Right lung (tissue), 2 donors: ENCODE measurements at regions not wholly inside any gene's neighbourhood (a gene's known extent, or its start where the extent isn't known, plus 50 kb on each side); places are given as distances from the start of the nearest gene placed in this dataset.
"Not testable (repeated sequence)": the region's sequence is repeated elsewhere in the genome, so short reads cannot be mapped to it uniquely, and the experiment has no call there.

Source experiments
- DNase-seq, 2 donors: peaks; one replicate each; pipeline ENCODE4 v3.0.0-alpha.2; 2013

GRCh38 chrX:123084797-123085196, 99.3 kb upstream of the GRIA3 start:
- DNase-seq: no peak

DNA sequence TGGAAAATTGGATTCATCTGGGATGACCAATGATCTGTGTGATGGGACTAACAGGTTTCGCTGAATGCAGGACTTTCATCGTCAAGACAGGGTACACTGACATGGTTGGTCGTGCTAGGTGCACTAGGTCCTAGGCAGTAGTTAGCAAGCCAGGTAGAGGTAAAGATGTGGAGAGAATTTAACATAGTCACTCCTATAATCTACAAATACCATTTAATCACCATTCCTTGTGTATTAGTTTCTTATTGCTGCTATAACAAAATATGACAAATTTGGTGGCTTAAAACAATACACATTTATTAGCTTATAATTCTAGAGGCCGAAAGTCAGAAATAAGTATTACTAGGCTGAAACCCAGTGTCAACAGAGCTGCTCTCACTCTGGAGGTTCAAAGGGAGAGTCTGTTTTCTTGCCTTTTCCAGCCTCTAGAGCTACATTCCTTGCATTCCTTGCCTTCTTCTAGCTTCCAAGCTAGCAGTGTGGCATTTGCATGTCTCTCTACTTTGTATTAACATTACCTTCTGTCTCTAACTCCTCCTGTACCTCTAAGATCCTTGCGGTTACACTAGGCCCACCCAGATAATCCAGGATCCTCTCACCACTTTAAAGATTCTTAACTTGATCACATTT, 98.7 kb upstream of the GRIA3 start:
- no peak for DNase-seq

- DNase-seq: no peak
Measured at GRCh38 chrX:123086768-123087167, 97.3 kb upstream of the GRIA3 start.

GRCh38 chrX:123087326-123087725, 96.8 kb upstream of the GRIA3 start:
- DNase-seq: no peak

- DNase-seq: no peak
Measured at GRCh38 chrX:123088331-123088730, 95.7 kb upstream of the GRIA3 start.

GRCh38 chrX:123088930-123089329, 95.1 kb upstream of the GRIA3 start:
- DNase-seq: no peak

DNA sequence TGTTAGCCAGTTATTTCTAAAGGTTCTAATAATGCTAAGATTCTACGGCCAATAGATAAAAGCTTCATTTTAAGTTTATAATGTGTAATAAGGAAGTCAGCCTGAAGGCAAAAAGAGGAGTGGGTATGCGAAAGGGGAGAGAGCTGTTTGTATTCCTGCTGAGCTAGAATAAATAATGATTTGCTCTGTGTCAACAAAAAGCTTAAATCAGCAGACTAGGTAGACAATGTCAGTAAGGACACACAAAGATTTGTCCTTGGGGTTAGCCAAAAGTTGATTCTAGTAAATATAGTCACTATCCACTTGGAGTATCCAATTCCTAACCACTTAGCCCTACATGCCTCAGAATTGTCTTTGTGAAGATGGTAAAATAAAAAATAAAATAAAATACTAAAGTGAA, 90.3 kb upstream of the GRIA3 start:
- DNase-seq: no peak

DNA sequence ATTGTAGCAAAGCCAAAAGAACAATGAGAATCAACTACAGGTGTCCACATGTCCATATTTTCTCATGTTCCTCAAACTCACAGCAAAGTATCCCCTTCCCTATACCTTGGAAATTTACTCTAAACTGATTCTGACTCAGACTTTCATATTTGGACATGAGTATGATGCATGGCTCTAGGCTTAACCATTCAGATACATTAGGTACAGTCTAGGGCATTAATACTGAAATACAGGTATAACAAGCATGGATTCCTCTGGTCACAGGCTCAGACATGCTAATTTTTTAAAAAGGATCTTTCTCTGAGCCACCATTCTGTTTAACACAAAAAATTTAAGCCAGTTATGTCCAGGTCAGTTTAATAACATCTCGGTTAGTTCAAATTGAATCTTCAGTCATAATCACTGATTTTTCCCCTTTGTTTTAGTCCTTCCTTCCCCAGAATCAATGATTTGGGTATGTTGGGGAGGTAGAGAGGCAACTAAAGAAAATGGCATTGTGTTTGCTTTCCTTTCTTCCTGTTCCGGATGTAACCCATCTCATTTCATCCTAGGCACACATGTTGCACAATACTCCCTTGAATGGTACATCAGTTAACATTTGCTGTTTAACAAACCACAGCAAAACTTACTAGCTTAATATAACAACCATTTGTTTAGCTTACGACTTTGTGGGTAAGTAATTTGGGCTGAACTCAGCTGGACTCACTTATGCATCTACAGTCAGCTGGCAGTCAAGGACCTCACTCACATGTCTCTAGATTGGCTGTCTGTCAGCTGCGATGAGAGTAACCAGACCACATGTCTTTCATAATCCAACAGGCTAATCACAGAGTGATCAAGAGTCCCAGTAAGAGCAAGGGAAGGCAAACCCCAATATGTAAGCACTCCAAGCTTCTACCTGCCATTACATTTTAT, 75.3 kb upstream of the GRIA3 start:
- DNase-seq: no peak

DNA sequence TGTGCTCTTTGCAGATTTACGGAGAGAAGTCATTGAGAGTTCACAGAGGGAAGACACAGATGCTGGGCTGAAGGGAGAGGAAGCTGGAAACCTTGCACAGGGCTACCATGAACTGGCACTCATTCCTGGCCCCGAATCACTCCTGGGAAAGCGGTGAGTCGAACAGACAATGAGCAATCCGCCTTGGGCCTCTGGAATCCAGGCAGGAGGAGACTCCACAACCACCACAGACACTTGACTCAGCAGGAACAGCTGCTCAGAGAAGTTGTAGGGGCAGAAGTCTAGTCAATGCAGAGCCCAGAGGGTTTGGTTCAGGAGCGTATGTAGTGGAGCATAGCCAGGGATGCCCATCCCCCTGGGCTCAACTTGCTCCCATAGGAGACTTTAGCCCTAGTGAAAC, 62.8 kb upstream of the GRIA3 start:
- peak in 1 of 2 donors; percentile 0 for DNase-seq

- not testable (repeated sequence) for DNase-seq
Measured at GRCh38 chrX:123129805-123130204, 54.3 kb upstream of the GRIA3 start.
